GM19025 (cell line): ENCODE measurements at regions not wholly inside any gene's neighbourhood (a gene's known extent, or its start where the extent isn't known, plus 50 kb on each side); places are given as distances from the start of the nearest gene placed in this dataset.
"Not testable (repeated sequence)": the region's sequence is repeated elsewhere in the genome, so short reads cannot be mapped to it uniquely, and the experiment has no call there.

Source experiments
- ATAC-seq: cut with Tn5 transposase; IDR thresholded peaks from one replicate; pipeline ENCODE4 v1.9.1; 2021; ENCODE audit warnings: mild to moderate bottlenecking, low read depth, moderate library complexity; ENCODE audit not compliant: unreplicated experiment

DNA sequence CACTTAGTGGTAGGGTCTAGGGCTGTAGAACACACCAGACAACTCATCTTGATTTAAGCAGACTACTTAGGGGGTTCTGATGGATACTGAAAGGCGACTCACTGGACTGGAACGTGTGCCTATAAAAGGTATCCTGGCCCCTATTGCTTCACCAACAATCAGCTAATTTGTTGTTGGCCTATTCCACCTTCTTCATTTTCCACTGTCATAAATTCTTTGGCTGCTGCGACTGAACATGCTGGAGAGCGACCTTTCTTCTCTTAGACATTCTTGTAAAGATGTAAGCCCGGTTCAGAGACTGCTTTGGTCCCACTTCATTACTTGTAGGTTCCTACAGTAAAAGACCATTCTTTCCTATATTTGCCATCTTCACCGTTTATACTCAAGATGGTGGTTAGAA, 609.9 kb upstream of the CITED2 start:
- ATAC-seq, result no peak

DNA sequence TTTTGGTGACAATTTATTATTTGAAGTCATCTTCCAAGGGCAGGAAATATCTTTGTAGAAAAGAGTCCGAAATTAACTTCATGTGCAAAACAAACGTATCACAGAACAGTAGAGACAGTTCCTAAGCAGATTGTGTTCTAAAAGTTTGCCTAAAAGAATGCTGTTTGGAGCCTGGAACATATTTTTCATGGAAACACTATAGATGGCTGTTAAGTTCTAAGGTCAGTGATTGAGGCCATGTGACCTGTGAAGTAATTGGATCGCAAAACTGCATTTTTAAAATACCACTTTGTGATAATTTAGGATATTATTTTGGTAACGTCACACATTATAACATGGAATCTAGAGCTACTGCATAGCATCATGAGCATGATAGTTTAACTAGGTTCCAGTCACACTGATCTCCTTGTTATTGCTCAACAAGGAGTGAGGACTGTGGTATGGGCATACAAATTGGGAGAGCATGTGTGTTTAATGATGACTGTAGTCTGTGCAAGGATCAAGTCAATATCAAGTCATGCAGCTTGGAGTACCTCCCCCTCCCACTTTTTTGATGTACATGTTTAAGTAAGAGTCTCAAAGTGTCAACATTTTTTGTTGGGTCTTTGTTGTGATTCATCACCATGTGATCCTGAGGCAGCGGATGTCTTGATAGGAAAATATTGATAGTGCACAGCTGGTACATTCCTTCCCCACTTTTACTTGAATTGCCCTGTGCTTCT, 609.3 kb upstream of the CITED2 start:
- no peak for ATAC-seq

DNA sequence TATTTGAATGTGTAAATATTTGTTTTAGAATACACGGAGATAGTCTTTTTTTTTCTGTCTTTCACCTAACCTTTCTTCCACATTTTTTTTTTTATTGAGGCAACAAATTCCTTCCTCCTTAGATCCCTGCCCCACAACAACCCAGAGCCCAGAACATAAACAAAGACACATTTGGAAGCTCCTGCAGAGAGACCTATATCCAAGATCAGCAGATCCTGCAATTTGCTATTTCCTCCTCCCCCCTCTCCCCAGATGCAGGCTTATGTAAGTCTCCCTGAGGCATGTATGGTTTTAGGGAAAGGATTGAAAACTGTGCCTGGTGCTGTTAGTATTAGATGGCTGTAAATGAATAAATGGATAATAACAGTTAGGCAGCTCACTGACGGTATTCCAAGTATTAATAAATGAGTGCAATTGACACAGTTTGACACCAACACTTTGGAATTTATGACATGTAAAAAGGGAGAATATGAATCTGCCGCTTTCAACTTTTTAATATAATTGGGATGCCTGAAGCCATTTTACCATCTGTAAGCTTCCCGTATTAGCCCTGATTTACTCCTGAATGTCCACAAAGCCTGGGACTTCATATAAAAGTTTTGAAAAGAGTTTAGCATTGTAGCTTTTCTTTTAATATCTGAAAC, 608.3 kb upstream of the CITED2 start:
- no peak for ATAC-seq

DNA sequence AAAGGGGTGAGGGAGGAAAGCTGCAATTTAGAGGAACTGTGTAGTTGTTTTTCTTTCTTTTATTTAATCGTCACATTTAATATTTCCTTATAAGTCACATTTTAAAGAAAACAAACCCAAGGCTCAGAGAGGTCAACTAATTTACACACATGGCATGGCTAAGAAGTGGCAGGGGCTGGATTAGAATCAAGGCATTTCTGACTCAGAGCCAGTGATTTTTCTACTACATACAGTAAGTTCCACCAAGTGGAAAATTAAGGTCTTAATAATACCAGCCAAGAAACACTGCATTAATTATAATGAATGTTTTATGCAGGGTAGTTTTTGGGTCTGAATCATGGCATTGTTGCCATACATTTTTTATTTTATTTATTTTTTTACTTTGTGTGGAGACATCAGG, 607.7 kb upstream of the CITED2 start:
- ATAC-seq, result no peak

DNA sequence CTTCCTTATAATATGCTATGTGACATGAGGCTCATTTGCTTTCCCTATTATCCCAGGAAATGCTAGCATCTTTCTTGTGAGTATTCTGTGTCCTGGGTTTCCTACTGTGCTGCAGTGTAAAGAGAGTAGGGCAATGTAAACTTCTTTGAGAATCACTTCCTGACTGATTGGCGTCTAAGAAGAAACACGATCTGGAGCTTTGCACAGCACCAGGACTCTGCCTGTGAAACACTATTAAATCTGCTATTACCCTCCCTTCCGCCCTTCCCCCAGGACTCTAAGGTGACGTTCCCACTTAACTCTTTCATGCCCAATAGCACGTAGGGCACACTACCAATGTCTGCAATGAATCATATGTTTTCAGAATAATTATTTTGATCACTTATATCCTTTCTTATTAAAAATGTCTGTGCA, 607.3 kb upstream of the CITED2 start:
- no peak for ATAC-seq

DNA sequence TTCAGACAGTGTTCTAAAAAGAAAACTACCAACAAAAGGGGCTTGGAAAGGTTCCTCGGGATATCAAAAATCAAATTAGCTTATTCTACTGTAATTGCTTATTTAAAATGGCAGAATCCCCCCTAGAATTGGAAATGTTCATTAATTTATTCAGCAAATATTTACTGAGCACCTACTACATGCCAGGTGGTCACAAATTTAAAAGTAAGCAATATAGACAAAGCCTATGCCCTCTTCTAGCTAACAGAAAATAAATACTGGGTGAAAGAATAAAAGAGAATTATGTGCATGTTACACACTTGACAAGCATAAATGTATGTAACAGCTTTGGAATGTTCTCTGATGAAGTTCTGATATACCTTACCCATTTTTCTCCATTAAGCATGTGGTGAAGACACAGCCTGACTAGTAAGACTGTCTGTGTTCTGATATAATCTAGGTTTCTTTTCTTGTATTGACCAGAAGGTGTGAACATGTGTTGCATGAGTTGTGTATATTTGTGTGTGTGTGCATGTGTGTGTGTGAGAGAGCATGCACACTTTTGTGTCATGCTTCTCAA, 606.7 kb upstream of the CITED2 start:
- no peak for ATAC-seq

DNA sequence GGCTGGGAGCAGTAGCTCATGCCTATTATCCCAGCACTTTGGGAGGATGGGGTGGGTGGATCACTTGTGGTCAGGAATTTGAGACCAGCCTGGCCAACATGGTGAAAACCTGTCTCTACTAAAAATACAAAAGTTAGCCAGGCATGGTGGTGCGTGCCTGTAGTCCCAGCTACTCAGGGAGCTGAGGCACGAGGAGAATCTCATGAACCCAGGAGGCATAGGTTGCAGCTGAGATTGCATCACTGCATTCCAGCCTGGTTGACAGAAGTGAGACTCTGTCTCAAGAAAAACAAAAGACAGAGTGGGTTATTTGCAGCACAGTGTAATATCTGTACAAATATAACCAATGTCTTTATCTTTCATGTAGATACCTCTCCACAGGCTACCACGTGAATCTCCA, 606.2 kb upstream of the CITED2 start:
- ATAC-seq, result not testable (repeated sequence)

DNA sequence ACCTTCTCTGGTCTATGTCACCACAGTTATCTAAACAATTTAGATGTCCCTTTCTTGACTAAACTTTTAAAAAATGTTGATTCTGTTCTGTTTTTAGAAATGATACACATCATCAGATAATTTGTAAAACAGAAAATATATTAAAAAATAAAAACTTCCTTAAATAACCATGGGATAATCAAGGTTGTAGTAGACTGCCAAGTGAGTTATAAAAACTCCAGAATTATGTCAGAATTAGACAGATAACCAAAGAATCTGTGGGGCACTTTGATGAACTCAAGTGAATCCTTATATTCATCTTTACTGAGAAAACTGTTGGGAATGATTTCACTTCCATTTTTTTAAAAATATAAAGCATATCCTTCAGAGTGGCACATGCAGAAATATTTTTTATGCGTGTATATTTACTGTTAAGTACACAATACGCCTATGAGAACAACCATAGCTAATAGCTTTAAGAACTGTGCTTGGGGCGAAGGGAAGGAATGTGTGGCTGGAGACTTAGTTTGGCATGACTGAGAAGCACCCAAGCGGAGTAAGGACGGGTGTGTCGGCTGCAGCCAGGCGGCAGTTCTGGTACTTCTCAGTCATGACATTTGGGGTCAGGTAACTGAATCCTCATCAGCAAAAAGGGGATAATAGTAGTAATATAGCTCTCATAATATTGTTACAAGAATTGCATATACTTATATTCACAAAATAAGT, 604.7 kb upstream of the CITED2 start:
- no peak for ATAC-seq

DNA sequence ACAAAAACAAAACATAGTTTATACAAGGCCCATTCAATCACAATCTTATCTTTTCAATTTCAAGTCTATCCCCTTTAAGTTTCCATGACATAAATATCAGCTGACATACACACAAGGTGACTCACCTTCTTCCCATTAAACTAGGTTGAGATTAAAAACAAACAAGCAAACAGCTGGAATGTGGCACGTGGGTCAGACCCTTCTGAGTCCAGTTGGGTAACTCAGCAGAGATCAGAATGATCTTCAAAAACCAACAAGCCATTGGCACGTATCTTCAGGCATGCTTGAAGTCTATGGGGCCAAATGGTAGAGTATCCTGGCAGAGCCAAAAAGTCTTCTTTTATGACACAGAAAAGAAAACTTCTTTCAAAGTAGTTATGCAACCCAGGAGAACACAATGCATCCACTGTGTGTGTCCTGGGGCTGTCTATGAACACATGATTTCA, 603.5 kb upstream of the CITED2 start:
- no peak for ATAC-seq

DNA sequence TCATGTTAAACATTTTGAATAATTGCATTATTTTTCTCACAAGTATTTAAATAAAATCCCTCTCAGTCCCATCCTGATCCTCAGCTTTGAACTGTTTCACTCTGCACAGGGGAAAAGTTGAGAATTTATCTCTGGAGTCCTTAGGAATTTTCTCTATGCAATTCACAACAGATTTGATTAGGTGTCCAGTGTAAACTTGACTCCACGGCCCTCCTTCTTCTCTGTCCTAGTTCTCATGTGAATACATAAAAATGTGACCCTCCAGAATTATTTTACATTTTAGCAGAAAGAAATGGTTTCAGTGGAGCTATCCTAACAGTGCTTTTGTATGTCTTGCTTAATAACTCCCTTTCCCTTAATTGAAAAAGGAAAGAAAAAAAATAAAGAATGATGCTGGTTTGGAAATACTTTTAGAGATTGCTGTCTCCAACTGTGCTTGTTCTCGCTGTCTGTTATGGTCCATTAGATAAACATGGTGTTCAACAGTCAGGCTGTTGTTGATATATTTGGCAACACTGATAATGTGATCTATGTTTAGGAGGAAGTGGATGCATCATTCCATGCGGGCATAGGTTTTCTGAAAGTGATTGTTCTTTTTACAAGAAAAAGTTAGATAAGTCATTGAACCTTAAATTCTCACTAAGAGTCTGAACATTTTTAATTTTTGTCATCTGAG, 599.4 kb upstream of the CITED2 start:
- ATAC-seq, result no peak

DNA sequence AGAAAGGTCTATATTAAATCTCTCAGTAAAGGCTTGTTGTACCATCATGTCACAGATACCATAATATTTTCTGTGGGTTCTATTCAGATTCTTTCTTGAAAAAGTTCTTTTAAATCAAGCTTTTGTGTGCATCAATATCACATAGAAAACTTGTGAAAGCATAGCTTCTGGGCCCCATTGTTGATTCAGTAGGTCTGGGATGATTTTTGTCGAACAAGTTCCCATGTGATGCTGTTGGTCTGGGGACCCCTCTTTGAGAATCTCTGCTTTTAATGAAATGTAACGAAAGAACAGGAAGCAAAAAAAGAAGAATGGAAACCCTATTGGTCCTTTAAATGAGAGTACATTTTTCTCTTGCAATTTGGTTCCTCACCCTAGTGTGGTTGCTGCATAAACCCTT, 597.7 kb upstream of the CITED2 start:
- ATAC-seq, result no peak

DNA sequence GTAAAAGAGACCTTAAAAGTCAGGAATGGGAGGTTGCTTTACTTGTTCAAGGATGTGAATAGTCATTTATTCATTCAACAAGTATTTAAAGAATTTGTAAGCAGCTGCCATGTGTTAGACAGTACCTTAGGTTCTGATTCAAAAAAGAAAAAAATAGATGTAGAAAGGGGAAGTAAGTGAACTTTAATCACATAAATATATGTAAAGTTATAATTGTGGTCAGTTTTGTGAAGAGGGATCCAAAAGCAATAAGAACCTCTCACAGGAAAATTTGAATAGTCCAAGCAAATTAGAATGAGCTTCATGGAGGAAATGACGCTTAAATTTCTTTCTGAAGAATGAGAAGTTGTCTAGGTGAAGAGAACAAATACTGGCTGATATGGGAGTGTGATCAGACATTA, 596.1 kb upstream of the CITED2 start:
- ATAC-seq, result no peak

DNA sequence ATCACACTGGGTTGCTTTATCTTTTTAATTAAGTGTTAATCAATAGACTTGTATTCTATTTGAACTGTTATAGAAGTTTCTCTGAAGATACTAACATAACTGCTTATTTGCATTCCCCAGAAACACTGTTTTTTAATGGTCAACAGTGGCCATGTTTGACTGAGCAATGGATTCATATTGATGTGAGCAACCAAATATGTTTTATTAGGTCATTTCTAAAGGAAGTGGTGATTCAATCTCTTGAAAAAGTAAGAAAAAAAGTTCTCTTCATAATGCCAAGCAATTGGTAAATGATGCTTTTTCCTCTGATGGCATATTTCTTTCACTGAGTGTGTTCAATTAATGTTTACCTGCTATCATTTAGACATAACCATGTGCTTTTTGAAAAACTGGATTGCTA, 593.0 kb upstream of the CITED2 start:
- no peak for ATAC-seq

DNA sequence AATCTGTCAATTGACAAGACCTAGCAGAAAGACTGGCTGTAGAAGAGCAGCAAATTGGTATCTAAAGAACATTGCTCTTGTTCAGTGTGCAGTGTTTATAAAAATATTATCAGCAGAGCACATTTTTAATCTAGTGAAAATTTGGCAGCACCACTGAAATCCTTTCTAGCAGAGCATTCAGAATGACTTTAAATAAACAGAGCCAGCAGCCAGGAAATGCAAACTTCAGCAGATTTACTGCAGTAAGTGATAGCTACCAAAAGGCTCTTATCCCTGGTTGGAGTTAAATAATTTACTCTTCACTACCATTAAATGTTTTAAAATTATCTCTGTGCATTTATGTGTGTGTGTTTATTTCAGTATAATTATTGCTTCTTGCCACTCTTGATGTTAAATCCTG, 590.9 kb upstream of the CITED2 start:
- no peak for ATAC-seq

DNA sequence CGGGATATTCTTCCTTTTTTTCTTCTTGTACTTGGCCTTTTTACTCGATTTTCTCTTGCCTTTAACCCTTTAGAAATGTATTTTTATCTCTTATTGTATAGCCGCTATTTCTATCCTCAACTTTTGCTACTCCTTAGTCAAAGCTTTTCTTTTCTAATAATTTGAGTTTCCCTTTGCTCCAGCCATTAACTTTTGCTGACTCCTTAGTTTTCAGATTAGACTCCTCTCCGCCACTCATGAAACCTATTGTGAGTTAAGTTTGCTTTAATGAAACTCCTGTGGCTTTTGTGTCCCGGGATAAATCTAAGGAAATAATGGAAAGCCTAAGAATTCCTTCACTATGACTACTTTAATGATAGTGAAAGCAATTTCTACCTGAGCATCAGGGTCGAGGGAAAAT, 590.3 kb upstream of the CITED2 start:
- ATAC-seq, result no peak

DNA sequence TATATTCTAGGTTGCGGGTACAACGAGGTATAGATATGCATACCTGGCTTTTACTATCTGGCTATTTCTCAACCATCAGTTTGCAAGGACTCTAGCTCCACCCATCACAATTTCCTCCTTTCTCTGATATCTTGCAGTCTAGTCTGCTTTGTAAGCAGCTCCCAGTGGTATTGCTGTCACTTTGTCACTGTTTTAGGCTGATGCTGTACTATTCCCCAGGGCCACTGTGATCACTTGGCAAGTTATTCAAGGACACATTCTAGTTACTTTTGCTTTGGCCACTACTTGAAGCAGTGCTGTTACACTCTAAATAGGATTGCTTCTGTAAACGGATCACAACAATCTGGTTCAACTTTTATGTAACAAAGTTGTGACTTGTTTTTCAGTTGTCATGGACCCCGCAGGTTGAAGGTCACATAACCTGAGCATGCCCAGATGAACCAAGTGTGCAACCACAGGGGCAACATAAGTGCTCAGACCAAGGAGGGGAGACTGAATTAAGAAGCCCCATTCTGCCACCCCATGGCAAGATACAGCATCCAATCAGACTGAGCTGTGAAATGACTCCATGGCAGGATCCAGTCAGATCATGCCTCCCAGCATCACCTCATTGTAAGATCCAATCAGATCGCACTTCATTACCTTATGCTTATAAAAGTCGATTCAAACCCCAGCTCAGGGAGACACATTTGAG, 588.4 kb upstream of the CITED2 start:
- no peak for ATAC-seq

DNA sequence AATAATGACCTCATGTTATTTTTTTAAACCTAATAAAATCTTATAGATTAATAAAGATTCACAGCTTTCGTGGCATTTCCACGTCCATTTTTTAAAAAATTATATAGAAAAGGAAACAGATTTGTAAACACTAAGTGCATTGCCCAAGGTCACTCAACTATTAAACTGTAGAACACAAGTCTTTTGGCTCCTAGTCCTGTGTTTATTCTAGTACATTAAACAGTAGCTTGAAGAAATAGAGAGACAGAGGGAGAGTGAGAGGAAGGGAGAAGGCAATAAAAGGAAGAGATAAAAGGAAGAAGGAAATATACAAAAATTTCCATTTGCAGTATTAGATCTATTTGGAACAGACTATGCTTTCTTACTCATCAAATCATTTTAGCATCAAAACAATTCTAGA, 586.7 kb upstream of the CITED2 start:
- ATAC-seq, result no peak

DNA sequence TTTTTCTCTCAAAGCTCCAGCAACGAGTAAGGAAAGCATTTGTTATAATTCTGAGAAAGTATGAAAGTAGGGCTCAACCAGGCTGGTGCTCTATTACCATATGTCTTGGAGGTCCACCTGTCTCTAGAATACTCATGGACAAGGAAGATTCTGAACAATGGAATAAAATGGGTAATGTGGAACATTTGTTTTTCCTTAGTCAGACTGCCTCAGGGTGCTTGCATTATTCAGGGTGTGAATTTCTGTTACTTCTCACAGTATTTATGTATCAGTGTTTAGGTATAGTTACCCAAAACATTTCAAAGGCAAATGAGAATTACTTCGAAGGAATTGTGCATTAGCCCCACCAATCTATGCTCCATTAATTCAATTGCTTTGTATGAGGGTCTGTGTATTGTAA, 586.2 kb upstream of the CITED2 start:
- ATAC-seq, result no peak

DNA sequence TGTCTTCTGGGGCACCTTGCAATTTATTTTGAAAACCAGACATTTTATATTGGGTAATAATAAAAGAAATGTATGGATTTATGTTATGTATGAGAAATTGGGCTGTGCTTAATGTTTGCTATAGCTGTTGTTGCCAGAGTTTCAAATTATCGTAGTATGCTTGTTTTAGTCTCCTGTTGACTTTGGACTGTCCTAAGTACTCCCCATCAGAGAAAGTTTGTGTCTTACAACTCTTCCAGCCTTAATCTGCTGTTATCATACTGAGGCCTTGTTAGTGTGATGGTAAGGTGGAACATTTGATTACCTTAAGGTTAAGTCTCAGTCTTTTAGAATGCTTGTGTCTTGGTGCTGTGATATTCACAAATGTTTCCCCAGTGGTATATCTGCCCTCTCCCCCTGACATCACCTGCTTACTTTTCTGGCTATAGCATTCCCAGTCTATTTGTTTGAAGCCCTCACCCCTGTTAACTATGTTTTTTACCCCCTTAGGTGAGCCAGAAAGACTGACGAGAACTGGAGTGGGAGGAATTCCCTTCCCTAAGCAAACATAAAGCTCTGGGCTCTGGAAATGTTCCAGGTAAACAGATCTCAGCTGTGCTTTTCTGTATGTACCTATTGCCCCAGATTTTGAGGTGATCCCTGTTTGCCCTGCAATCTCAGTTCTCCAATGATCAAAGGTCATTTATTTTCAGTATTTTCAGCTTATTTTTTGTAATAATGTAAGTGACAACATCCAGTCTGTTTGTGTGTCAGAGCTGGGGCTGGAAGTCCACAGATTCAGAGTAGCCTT, 581.1 kb upstream of the CITED2 start:
- ATAC-seq, result no peak
